HG03135 (cell line): ENCODE measurements at regions not wholly inside any gene's neighbourhood (a gene's known extent, or its start where the extent isn't known, plus 50 kb on each side); places are given as distances from the start of the nearest gene placed in this dataset.

Source experiments
- ATAC-seq: cut with Tn5 transposase; IDR thresholded peaks from one replicate; pipeline ENCODE4 v1.9.1; 2021; ENCODE audit warnings: mild to moderate bottlenecking, moderate library complexity; ENCODE audit not compliant: unreplicated experiment

DNA sequence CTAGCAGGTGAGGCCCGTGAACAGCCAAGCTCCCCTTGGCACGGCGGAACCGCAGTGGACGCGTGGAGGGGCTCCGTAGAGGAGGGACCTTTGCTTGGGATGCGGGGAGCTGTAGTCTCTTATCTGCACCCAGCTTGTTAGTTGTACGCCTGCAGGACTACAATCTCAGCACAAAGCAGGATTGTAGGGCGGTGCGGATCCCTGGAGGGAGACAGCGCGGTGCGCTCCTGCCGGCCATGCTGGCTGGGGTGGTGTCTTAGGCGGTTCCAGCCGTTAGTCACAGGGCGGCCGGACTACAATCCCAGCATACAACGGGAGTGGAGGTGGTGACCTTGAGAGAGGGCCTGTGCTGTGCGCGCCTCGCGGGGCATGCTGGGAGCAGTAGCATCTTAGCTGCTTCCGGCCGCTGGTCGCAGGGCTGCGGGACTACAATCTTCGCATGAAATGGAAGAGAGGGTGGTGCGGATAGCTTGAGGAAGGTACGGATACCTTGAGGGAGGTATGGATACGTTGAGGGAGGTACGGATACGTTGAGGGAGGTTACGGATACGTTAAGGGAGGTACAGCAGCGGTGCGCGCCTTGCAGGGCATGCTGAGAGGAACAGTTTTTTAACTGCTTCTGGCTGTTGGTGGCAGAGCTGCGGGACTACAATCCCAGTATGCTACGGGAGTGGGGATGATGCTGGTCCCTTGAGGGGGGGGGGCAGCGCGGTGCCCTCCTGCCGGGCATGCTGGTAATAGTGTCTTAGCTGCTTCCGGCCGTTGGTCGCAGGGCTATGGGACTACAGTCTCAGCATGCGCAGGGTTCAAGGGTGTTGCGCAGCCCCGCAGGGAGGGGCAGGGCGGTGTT lies 1419.1 kb downstream of the UQCRFS1 start:
- ATAC-seq = peak; percentile 95

DNA sequence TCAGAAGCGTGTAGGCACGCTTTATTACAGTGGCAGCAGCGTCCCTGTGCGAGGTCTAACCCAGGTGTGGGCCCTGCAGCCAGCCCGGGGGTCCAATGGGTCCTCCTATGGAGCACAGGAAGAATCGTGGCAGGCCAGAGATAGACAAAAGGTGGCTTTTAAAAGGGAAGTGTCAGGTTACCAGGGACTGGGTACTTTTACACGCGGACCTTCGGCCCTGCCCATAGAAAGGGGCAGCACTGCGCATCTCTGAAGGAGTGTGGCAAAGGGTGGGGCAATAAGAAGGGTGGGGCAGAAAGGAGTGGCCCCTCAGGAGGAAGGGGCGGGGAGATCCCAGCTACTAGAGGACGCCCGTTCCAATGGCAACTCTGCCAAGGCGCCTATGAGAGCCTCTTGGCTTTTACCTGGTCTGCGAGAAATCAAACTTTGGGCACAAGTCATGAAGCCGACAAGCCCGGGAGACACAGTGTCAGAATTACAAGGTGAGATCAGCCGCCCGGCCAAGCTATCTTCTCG lies 1419.8 kb downstream of the UQCRFS1 start:
- ATAC-seq = peak; percentile 51

DNA sequence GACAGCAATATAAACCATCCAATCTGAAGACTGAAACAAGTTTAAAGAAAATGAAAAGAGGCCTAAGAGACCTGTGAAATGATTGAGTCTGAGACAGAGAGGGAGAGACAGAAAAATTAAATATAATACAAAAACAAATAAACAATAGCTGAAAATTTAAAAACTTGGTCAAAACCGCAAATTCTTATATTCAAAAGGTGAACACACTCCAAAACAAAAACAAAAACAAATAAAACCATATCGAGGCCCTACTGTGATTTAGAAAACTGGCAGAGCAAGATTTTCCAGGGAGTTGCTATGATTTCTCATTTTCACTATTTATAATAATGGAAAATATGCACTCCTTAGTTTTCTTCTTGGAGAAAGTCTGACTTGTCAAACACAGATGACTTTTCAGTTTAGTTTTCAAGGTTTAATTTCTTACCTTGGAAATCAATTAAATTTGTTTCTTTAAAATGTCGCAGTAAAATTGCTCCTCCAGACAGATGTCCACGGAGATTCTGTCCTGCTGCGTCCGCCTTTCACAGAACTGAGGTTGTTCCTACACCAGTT lies 1420.3 kb downstream of the UQCRFS1 start:
- ATAC-seq = no peak

GRCh38 chr19:27780367-27781075 lies 1432.4 kb downstream of the UQCRFS1 start:
- no peak for ATAC-seq

- no peak for ATAC-seq
Observed at GRCh38 chr19:27779954-27780353, 1433.0 kb downstream of the UQCRFS1 start.

DNA sequence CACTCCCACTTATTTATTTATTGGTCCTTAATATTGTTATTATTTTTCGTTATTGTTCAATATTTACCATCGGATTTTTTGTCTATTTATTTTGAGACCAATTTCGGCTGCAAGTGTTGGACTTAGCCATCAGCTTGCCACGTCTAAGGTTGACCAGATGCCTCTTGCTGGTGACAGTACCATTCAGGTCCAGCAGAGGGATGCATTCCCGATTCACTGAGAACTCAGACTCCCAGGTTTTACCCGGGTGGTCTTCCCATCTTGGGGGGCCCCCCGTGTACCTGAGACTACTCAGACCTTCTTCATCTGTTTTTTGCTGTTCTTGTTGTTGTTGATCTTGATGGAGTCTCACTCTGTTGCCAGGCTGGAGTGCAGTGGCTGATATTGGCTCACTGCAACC lies 1435.2 kb downstream of the UQCRFS1 start:
- ATAC-seq = no peak

DNA sequence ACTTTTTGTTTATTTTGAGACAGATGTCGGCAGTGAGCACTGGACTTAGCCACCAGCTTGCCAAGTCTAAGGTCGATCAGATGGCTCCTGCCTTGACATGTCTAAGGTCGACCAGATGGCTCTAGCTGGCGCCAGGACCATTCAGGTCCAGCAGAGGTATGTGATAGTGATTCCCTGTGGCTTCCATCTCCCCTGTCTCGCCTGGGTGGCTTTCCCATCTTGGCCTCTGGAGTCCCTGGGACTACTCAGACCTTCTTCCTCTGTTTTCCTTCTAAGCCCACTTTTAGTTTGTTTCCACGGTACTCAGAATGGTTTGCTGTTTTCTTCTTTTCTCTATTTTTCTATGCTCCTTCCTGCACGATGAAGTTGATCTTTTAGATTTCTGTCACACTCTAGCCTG lies 1435.7 kb downstream of the UQCRFS1 start:
- no peak for ATAC-seq

- ATAC-seq = no peak
Observed at GRCh38 chr19:27776524-27776923, 1436.4 kb downstream of the UQCRFS1 start.

DNA sequence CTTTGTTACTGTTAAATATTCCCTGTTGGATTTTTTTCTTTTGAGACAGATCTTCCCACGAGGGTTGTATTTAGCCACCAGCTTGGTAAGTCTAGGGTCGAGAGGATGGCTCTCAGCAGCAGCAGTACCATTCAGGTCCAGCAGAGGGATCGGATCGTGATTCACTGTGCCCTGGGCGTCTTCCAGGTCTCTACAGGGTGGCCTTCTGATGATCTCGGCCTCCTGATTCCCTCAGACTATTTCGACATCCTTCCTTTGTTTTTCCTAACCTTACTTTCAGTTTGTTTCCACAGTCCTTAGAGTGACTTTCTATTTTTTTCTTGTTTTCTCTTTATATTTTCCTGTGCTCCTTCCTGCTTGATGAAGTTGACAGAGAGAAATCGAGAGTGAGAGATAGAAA lies 1436.9 kb downstream of the UQCRFS1 start:
- ATAC-seq = no peak

- ATAC-seq = no peak
Observed at GRCh38 chr19:27775395-27775794, 1437.6 kb downstream of the UQCRFS1 start.

DNA sequence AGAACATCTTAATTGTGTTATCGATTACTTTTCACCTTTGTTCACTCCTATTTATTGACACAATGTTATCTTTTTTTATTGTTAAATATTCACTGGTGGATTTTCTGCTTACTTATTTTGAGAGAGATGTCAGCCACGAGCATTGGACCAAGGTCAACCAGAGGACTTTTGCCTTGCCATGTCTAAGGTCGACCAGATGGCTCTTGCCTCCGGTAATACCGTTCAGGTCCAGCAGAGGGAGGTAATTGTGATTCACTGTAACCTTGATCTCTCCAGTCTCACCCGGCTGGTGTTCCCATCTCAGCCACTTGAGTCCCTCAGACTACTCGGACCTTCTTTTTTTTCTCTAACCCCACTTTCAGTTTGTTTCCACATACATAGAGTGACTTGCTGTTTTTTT lies 1438.1 kb downstream of the UQCRFS1 start:
- ATAC-seq = no peak

DNA sequence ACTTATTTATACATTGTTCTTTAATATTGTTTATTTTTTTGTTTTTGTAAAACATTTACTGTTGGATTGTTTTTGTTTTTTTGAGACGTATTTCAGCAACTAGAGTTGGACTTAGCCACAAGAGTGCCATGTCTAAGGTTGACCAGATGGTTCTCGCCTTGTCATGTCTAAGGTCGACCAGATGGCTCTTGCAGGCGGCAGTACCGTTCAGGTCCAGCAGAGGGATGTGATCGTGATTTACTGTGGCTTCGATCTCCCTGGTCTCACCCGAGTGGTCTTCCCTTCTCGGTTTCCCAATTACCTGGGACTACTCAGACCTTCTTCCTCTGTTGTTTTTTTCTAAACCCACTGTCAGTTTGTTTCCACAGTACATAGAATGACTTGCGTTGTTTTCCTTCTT lies 1438.6 kb downstream of the UQCRFS1 start:
- no peak for ATAC-seq

- ATAC-seq = no peak
Observed at GRCh38 chr19:27773318-27774094, 1439.4 kb downstream of the UQCRFS1 start.

DNA sequence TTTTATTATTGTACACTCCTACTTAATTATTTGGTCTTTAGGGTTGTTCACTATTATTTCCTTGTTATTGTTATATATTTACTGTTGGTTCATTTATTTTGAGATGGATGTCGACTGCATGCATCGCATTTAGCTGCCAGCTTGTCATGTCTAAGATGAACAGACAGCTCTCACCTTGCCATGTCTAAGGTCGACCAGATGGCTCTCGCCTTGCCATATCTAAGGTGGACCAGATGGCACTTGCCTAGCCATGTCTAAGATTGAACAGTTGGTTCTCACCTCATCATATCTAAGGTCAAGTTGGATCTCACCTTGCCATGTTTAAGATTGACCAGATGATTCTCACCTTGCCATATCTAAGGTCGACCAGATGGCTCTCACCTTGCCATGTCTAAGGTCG lies 1440.9 kb downstream of the UQCRFS1 start:
- ATAC-seq = no peak

- ATAC-seq = no peak
Observed at GRCh38 chr19:27770095-27770494, 1442.9 kb downstream of the UQCRFS1 start.

- no peak for ATAC-seq
Observed at GRCh38 chr19:27767234-27767633, 1445.7 kb downstream of the UQCRFS1 start.

DNA sequence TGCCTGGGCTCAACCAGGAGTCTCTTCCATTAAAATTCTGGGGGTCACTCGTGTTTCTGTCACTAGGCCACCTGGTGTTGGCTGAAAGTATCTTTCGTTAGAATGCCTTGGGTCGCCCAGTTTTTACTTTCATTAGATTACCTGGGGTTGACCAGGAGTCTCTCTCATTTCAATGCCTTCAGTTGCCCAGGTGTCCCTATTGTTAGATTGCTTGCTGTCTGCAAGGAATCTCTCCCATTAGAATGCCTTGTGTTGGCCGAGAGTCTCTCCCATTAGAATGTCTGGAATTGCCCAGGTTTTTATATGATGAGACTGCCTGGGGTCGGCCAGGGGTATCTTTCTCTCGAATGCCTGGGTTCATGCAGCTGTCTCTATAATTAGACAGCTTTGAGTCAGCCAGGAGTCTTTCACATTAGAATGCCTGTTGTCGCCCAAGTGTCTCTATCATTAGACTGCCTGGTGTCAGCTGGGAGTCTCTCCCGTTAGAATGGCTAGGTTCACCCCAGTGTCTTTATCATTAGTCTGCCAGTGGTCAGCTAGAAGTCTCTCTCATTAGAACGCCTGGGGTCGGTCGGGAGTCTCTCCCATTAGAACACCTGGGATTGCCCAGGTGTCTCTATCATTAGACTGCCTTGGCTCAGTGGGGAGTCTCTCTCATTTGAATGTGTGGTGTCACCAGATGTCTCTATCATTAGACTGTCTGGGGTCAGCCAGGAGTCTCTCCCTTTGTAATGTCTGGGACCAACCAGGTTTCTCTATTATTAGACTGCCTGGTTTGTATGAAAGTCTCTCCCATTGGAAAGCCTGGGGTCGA lies 1446.8 kb downstream of the UQCRFS1 start:
- no peak for ATAC-seq

DNA sequence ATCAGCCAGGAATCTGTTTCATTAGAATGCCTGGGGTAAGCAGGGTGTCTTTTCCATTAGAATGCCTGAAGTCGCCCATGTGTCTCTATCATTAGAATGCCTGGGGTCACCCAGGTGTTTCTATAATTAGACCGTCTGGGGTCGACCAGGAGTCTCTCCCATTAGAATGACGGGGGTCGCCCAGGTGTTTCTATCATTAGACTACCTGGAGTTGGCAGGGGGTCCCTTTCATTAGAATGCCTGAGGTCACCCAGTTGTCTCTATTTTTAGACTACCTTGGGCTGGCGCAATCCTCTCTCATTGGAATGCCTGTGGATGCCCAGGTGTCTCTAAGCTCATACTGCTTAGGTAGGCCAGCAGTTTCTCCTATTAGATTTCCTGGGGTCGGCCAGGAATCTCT lies 1447.6 kb downstream of the UQCRFS1 start:
- ATAC-seq = no peak

- no peak for ATAC-seq
Observed at GRCh38 chr19:27764186-27764804, 1448.7 kb downstream of the UQCRFS1 start.

- ATAC-seq = no peak
Observed at GRCh38 chr19:27762933-27763332, 1450.0 kb downstream of the UQCRFS1 start.
